GM12874 (cell line): ENCODE measurements at regions not wholly inside any gene's neighbourhood (a gene's known extent, or its start where the extent isn't known, plus 50 kb on each side); places are given as distances from the start of the nearest gene placed in this dataset.

ENCODE experiments used
- TF ChIP-seq, protein P1 (sequence below): IDR thresholded peaks from 2 replicates; pipeline ENCODE4 v1.5.1; 2011; ENCODE audit warnings: low read depth, mild to moderate bottlenecking, control low read depth, low read length, moderate library complexity; ENCODE audit not compliant: insufficient read depth

DNA sequence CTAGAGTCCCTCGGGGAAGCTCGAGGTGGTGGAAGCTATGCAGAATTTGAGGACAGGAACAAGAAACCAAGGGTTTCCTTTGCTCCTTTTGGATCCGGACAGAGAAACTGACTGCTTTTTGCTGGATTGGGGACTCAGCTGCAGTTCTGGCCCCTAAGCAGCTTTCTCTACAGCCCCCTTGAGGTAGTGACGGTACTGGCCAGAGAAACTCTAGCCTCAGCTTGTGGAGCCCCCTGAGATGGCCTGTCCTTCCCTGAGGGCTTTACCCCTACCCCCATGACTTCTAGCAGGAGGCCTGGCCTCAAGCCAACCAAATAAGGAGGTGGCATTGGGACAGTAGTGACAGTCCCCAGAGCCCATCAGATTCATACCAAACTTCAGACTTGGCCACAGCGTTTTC lies 118.1 kb downstream of the IRX5 start:
- TF ChIP-seq, protein P1, sequence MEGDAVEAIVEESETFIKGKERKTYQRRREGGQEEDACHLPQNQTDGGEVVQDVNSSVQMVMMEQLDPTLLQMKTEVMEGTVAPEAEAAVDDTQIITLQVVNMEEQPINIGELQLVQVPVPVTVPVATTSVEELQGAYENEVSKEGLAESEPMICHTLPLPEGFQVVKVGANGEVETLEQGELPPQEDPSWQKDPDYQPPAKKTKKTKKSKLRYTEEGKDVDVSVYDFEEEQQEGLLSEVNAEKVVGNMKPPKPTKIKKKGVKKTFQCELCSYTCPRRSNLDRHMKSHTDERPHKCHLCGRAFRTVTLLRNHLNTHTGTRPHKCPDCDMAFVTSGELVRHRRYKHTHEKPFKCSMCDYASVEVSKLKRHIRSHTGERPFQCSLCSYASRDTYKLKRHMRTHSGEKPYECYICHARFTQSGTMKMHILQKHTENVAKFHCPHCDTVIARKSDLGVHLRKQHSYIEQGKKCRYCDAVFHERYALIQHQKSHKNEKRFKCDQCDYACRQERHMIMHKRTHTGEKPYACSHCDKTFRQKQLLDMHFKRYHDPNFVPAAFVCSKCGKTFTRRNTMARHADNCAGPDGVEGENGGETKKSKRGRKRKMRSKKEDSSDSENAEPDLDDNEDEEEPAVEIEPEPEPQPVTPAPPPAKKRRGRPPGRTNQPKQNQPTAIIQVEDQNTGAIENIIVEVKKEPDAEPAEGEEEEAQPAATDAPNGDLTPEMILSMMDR = no peak

DNA sequence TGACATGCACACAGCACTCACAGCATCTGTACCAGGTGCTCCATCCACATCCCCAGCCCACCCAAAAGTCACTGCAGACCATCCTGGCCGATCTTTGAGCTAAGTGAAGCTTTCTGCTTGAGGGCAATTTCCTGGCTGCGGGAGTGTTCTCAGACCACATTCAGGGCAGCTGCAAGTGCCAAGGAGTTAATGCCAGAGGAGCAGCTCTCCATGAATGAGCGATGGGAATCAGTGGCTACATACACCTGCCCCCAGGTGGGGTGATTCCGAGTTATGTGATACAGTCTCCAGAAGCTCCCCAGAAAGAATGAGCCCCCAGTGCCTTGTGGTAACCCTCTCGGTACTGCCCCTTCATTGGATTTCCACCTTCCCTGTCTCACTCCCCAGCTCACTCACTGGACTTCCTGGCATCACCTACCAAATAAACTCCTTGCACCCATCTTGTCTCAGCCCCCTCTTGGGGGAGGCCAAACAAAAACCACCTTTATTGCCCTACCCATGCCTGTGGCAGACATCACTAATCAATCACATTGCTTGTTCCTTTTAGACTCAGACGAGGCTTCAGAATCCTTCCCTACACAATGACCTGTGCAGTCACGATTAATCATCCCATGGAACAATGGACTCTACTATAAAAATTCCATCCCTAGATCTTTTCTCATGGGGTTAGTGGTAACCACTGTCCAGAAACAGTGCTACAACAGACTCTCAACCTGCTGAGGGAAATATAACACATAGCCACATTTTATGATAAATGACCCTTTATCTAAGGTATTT lies 121.1 kb downstream of the IRX5 start:
- TF ChIP-seq, protein P1 = no peak

DNA sequence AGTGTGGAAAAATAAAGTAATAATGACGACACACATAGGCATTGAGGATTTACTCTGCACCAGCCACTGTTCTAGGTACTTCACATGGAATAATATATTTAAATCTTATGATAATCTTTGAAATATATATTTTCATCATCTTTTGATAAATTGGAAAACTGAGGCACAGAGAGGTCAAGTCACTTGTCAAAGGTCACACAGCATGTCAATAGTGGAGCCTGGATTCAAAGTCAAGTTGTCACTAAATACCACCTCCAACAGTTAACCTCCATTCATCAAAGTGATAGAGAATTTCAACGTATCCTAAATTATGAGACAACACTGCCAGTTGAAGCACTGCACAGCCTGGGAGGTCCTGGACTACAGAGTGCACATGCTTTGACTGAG lies 121.7 kb downstream of the IRX5 start:
- TF ChIP-seq, protein P1 = no peak

DNA sequence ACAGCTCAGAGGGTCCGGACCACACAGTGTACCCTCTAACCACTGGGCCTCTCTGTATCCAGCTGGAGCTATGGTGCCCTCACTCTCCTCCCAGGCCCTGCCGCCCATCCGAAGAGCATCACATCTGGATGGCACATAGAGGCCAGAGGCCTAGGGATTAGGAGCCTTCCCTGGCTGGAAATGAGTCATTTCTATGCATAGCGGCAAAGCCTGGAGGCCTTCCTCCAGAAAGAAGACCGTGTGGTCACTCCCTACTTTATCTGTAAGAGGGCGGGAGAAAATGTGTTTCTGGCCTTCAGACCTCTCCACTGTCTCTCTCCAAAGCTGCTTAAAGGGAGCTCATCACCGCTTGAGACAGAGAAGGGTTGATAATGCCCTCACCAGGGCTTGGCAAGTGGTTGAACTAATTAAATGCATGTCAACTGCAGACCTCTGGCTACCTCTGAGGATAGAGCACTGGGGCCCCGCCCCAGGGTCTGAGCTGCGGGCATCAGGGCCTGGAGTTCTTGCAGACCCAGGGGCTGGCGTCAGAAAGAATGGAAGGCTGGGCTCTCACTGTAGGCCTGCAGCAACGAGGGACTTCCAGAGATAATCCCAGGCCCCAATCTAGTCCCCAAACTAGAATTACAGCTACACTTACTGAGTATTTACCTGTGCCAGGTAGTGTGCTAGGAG lies 122.2 kb downstream of the IRX5 start:
- TF ChIP-seq, protein P1 = no peak

DNA sequence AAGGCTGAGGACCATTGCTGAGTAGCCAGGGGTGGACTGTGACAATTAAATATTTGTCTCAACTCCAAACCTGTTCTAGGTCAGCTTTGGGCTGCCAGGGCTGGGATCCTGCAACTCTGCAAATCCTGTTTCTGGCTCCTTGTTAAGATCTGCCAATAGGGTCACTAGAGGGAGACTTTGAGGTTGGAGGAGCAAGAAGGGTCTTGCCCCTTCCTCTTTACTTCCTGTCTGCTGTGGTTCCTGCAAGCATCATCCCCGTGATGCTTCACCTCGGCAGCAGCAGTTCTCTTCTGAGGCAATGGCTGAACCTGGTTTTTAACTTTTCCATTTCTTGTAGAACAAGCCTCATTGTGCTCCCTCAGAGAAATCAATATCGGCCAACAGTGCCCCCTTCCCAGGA lies 124.6 kb downstream of the IRX5 start:
- TF ChIP-seq, protein P1 = no peak

DNA sequence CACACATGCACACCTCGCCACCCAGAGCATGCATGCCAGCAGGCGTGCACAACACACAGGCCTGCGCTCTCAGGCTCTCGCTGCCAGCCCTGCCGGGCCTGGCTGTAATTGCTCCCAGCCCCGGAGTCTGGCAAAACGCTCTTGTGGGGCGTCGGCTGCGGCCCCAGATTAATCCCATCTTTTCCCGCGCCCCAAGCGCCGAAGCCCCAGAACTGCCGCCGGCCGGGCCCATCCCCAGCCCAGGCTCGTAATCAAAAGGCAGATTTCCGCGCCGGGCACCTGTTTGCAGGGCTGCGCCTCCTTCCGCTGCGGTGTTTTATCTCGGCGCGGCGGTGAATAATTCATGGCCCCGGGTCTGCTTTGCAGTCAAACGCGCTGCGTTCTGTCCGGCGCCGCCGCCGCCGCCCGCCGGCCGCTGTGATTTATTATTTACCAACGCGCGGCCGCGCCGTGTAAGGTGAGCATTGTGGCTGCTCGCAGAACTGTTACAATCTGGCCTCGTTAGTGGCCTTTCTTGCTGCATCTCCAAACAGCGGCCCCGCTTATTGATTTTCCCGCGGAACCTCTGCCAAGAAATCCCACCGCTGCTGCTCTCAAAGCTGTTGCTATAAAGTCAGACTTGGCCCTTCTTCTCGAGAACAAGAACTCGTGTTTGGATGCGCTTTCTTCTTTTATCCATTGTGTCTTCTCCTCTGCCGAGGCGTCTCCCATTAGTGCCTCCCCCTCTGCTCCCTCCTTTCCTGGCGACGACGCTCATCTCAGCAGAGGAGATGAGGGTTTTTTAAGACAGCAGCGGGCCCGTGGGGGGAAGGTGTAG lies 126.1 kb downstream of the IRX5 start:
- TF ChIP-seq, protein P1 = no peak

DNA sequence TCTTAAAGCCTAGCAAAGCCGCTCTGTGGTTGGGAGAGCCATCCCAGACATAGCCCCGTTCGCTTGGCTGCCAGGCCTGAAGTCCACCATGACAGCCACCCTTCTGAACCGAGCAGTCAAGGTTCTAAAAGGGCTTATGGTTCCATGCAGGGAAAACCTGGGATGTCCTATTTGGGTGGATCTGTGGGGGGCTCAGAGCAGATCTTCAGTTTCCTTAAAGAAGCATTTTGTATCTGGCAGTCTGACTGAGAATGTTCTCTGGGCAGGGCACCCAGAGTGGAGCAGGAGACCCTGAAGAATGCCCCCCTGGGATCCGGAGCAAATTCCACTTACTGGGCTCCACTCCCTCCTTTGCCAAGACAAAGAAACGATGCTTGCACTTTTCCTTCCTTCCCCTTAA lies 127.2 kb downstream of the IRX5 start:
- TF ChIP-seq, protein P1 = no peak
